Mesenchymal stem cell (in vitro differentiated cells and primary cell): ENCODE measurements at regions not wholly inside any gene's neighbourhood (a gene's known extent, or its start where the extent isn't known, plus 50 kb on each side); places are given as distances from the start of the nearest gene placed in this dataset.
A peak's percentile ranks its signal among the peaks of the same experiment; 100 is the strongest.

Source experiments
- DNase-seq: peaks from one replicate; pipeline ENCODE4 v3.0.0-alpha.2; 2013
- H2AFZ ChIP-seq: one replicate; pipeline ENCODE4 v1.6.1; 2013; ENCODE audit warnings: low read depth, mild to moderate bottlenecking, control low read depth, inconsistent platforms, low read length, moderate library complexity
- H2AK5ac ChIP-seq: 2 replicates; pipeline ENCODE4 v1.6.1; 2013; ENCODE audit warnings: low read length, moderate library complexity, mild to moderate bottlenecking, inconsistent platforms; ENCODE audit not compliant: severe bottlenecking
- H2BK120ac ChIP-seq: one replicate; pipeline ENCODE4 v1.6.1; 2013; ENCODE audit warnings: low read depth, mild to moderate bottlenecking, inconsistent platforms, low read length, moderate library complexity
- H2BK12ac ChIP-seq, 2 experiments: one replicate each; pipeline ENCODE4 v1.6.1; 2013; ENCODE audit warnings: inconsistent platforms in 2 of 2, low read length in 2 of 2, mild to moderate bottlenecking in 2 of 2, moderate library complexity in 2 of 2, control low read depth in 1 of 2
- H2BK15ac ChIP-seq: one replicate; pipeline ENCODE4 v1.6.1; 2013; ENCODE audit warnings: mild to moderate bottlenecking, low read depth, inconsistent platforms; ENCODE audit not compliant: poor library complexity, severe bottlenecking
- H2BK5ac ChIP-seq: 2 replicates; pipeline ENCODE4 v1.6.1; 2013; ENCODE audit warnings: low read depth, mild to moderate bottlenecking, low read length, control low read depth, inconsistent platforms; ENCODE audit not compliant: poor library complexity, severe bottlenecking
- H3K14ac ChIP-seq, 2 experiments: one replicate each; pipeline ENCODE4 v1.6.1; 2013; ENCODE audit warnings: inconsistent platforms in 2 of 2, low read length in 2 of 2, control low read depth in 1 of 2, mild to moderate bottlenecking in 1 of 2, moderate library complexity in 1 of 2
- H3K18ac ChIP-seq, 2 experiments: one replicate each; pipeline ENCODE4 v1.6.1; 2013; ENCODE audit warnings: inconsistent platforms in 2 of 2, low read length in 2 of 2, control low read depth in 1 of 2, low read depth in 1 of 2, mild to moderate bottlenecking in 1 of 2
- H3K23ac ChIP-seq, 2 experiments: one replicate each; pipeline ENCODE4 v1.6.1; 2013; ENCODE audit warnings: inconsistent platforms in 2 of 2, low read length in 2 of 2, mild to moderate bottlenecking in 2 of 2, moderate library complexity in 2 of 2, control low read depth in 1 of 2
- H3K27ac ChIP-seq: 2 replicates; pipeline ENCODE4 v1.5.1; 2013; ENCODE audit warnings: mild to moderate bottlenecking, moderate library complexity, low read length, control low read depth, inconsistent platforms; ENCODE audit not compliant: poor library complexity, severe bottlenecking
- H3K27me3 ChIP-seq, 2 experiments: 2 replicates each; pipeline versions ENCODE4 v1.6.1 to v1.7.0; 2013; ENCODE audit warnings: low read length in 2 of 2, mild to moderate bottlenecking in 2 of 2, moderate library complexity in 2 of 2, control low read depth in 1 of 2, inconsistent platforms in 1 of 2; ENCODE audit not compliant: control insufficient read depth in 1 of 2, insufficient read depth in 1 of 2
- H3K36me3 ChIP-seq, 2 experiments: 2 replicates each; pipeline versions ENCODE4 v1.6.1 to v1.7.0; 2013; ENCODE audit warnings: low read length in 2 of 2, control low read depth in 1 of 2, inconsistent platforms in 1 of 2, low read depth in 1 of 2, mild to moderate bottlenecking in 1 of 2; ENCODE audit not compliant: insufficient read depth in 2 of 2, control insufficient read depth in 1 of 2
- H3K4ac ChIP-seq, 2 experiments: one replicate each; pipeline ENCODE4 v1.6.1; 2013; ENCODE audit warnings: inconsistent platforms in 2 of 2, low read length in 2 of 2, mild to moderate bottlenecking in 2 of 2, moderate library complexity in 2 of 2, control low read depth in 1 of 2, low read depth in 1 of 2
- H3K4me1 ChIP-seq: 2 replicates; pipeline ENCODE4 v1.6.1; 2013; ENCODE audit warnings: low read depth, low read length, control low read depth; ENCODE audit not compliant: control insufficient read depth, insufficient read depth
- H3K4me2 ChIP-seq: 2 replicates; pipeline ENCODE4 v1.6.1; 2013; ENCODE audit warnings: low read length, mild to moderate bottlenecking, inconsistent platforms; ENCODE audit not compliant: poor library complexity, severe bottlenecking
- H3K4me3 ChIP-seq, 2 experiments: 2 replicates each; pipeline versions ENCODE4 v1.5.1 to v1.7.0; 2013; ENCODE audit warnings: low read length in 2 of 2, mild to moderate bottlenecking in 2 of 2, control low read depth in 1 of 2, low read depth in 1 of 2; ENCODE audit not compliant: insufficient read depth in 1 of 2
- H3K79me1 ChIP-seq: replicated peaks from 2 replicates; pipeline ENCODE4 v1.6.1; 2013; ENCODE audit warnings: mild to moderate bottlenecking, control low read depth, low read length, inconsistent platforms; ENCODE audit not compliant: poor library complexity, severe bottlenecking
- H3K9ac ChIP-seq: 2 replicates; pipeline ENCODE4 v1.7.0; 2013; ENCODE audit warnings: mild to moderate bottlenecking, low read length, moderate library complexity
- H3K9me3 ChIP-seq: 2 replicates; pipeline ENCODE4 v1.7.0; 2013; ENCODE audit warnings: mild to moderate bottlenecking, low read length; ENCODE audit not compliant: control insufficient read depth
- H4K8ac ChIP-seq: one replicate; pipeline ENCODE4 v1.6.1; 2013; ENCODE audit warnings: inconsistent platforms, mild to moderate bottlenecking, low read length, moderate library complexity
- H4K91ac ChIP-seq: one replicate; pipeline ENCODE4 v1.6.1; 2013; ENCODE audit warnings: mild to moderate bottlenecking, low read length, inconsistent platforms
- WGBS: methylation state at CpG from one replicate; pipeline ENCODE4 v1.1.7; 2013; ENCODE audit warnings: mixed read lengths; 5-methylcytosine and 5-hydroxymethylcytosine counted together

DNA sequence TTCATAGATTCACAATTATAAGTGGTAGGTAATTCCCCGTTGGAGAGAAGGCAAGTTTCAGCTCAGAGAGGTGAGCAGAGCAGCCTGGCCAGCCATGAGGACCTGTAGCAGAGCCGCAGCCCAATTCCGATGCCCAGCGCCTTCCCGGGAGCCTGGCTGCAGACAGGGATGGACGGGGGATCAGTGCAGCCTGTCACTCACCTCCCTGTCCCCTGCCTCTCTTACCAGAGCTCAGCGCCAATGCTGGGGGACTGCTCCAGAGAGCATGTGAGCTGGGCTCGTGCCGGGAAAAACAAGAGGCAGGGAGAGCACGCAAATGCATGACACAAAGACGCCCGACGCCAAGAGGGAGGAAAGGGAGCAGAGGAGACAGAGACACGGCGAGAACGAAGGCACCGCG is 231.9 kb downstream of the BCL11B start:
- Histone ChIP-seq H3K4ac (no peak overlapping the region), H2BK120ac (no peak overlapping the region), H2BK15ac (no peak overlapping the region), H3K27me3 (peaks cover 0 to 5% of the 10 kb centered on the region in 2 experiments), H3K36me3 (no peaks in the 10 kb centered on the region), H3K4me3 (no peak overlapping the region), H3K9me3 (no peaks in the 10 kb centered on the region), H2AFZ (no peak overlapping the region), H3K27ac (no peak overlapping the region), H3K23ac (no peak overlapping the region), H3K4me1 (no peaks in the 10 kb centered on the region), H3K4me2 (no peak overlapping the region), H4K91ac (no peak overlapping the region), H4K8ac (no peak overlapping the region), H2BK5ac (no peak overlapping the region), H3K18ac (no peak overlapping the region), H2BK12ac (no peak overlapping the region), H3K79me1 (no peaks in the 10 kb centered on the region), H2AK5ac (no peak overlapping the region), H3K9ac (no peak overlapping the region), H3K14ac (no peak overlapping the region)
- DNase-seq, result no peak
- WGBS, result 70% methylated on average over 17 of the region's 18 CpGs

DNA sequence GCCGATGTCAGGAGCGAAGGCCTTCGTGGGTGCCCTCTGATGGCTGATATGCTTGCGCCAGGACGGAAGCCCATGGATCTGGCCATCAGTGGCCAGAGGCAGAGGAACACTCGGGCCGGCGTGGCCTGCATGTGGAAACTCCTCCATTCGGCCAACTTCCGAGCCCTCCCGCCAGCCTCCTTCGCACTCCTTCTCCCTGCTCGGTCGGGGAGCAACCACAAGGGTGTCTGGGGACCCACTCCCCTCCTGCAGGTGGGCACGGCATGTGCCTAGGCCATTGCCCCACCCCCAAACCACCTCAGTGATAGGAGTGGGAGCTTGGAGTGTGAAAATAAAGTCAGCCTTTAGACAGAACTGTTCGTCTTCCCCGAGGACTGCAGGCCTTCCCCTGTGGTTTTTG is 231.3 kb downstream of the BCL11B start:
- H3K4me1 ChIP-seq, result no peaks in the 10 kb centered on the region
- H3K27me3 ChIP-seq, result peaks cover 0 to 5% of the 10 kb centered on the region in 2 experiments
- H2BK12ac ChIP-seq, result no peak overlapping the region
- no peak overlapping the region for H3K23ac ChIP-seq
- DNase-seq, result no peak
- H3K4ac ChIP-seq, result no peak overlapping the region
- no peak overlapping the region for H4K91ac ChIP-seq
- no peak overlapping the region for H3K18ac ChIP-seq
- H3K79me1 ChIP-seq, result no peaks in the 10 kb centered on the region
- H2BK120ac ChIP-seq, result no peak overlapping the region
- H3K4me2 ChIP-seq, result no peak overlapping the region
- H3K4me3 ChIP-seq, result no peak overlapping the region
- 89% methylated on average over 15 of the region's 17 CpGs for WGBS
- H2AK5ac ChIP-seq, result no peak overlapping the region
- no peak overlapping the region for H3K27ac ChIP-seq
- no peak overlapping the region for H4K8ac ChIP-seq
- H3K9me3 ChIP-seq, result no peaks in the 10 kb centered on the region
- peaks cover 0 to under 1% of the 10 kb centered on the region in 2 experiments for H3K36me3 ChIP-seq
- no peak overlapping the region for H2BK15ac ChIP-seq
- no peak overlapping the region for H3K9ac ChIP-seq
- no peak overlapping the region for H2AFZ ChIP-seq
- no peak overlapping the region for H3K14ac ChIP-seq
- no peak overlapping the region for H2BK5ac ChIP-seq

DNA sequence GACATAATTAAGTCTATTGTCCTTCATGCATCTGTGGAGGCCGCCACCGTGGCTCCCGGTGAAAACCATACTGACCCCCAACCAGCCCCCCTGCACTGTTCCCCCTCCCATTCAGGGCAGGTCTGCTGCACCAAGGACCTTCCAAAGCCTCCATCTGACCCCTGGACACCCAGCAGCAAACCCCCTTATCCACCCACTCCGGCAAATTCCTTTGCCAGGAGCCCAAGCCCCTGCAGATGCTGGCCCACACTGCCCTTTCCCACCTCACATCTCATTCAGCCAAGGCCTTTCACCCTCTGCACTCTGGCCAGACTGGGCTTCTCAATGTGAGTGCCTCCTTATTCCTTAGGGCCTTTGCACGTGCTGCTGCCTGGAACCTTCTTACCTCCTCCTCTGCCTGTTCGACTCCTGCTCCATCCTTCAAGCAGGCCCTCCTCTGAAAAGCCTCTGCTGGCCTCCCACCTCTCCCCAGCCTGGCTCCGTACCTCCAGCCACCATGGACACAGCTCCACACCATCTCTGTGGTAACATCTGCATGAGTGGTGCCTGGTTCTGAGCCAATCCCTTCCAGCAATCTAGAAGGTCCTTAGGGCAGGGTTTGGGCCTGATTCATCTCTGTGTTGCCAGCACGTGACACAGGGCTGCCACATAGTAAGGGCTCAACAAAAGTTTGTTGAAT is 230.7 kb downstream of the BCL11B start:
- H3K4me3 ChIP-seq, result no peak overlapping the region
- no peak overlapping the region for H2BK5ac ChIP-seq
- no peak overlapping the region for H3K14ac ChIP-seq
- no peak overlapping the region for H2BK12ac ChIP-seq
- peaks cover 0 to 2% of the 10 kb centered on the region in 2 experiments for H3K36me3 ChIP-seq
- H2BK15ac ChIP-seq, result no peak overlapping the region
- no peak overlapping the region for H3K4me2 ChIP-seq
- peak overlapping the region; percentile 35 for H4K91ac ChIP-seq
- no peak overlapping the region for H3K4ac ChIP-seq
- no peak overlapping the region for H4K8ac ChIP-seq
- 79% methylated on average over 8 of the region's 8 CpGs for WGBS
- H3K27me3 ChIP-seq, result peaks cover 0 to 5% of the 10 kb centered on the region in 2 experiments
- no peaks in the 10 kb centered on the region for H3K79me1 ChIP-seq
- no peak overlapping the region for H2AFZ ChIP-seq
- no peaks in the 10 kb centered on the region for H3K9me3 ChIP-seq
- no peak overlapping the region for H3K27ac ChIP-seq
- no peak overlapping the region for H3K23ac ChIP-seq
- H3K18ac ChIP-seq, result no peak overlapping the region
- H2BK120ac ChIP-seq, result no peak overlapping the region
- no peak for DNase-seq
- no peaks in the 10 kb centered on the region for H3K4me1 ChIP-seq
- H3K9ac ChIP-seq, result no peak overlapping the region
- no peak overlapping the region for H2AK5ac ChIP-seq

DNA sequence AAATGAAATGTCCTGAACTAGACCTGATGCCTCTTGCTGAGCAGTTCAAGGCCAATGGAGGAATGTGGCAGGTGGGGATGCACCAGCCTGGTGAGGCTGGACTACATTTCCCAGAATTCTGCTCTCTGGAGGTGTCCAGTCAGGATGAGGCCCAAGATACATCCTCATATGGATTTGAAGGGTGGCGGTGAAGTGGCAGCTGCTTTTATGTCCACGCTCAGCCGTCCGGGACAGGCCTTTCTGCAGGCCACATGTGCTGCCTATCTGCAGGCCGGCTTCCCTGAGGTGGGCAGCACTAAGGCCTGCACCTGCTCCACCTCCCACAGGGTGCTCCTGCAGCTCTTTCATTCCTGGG is 230.2 kb downstream of the BCL11B start:
- no peaks in the 10 kb centered on the region for H3K79me1 ChIP-seq
- H3K27me3 ChIP-seq, result peaks cover 0 to 5% of the 10 kb centered on the region in 2 experiments
- H3K36me3 ChIP-seq, result peaks cover 0 to 2% of the 10 kb centered on the region in 2 experiments
- H3K9me3 ChIP-seq, result no peaks in the 10 kb centered on the region
- no peak overlapping the region for H3K14ac ChIP-seq
- no peak overlapping the region for H3K4me2 ChIP-seq
- H2BK12ac ChIP-seq, result no peak overlapping the region
- no peak overlapping the region for H4K8ac ChIP-seq
- H3K18ac ChIP-seq, result no peak overlapping the region
- 84% methylated on average over 5 of the region's 5 CpGs for WGBS
- no peak overlapping the region for H2BK5ac ChIP-seq
- H2BK120ac ChIP-seq, result no peak overlapping the region
- H3K23ac ChIP-seq, result no peak overlapping the region
- no peak overlapping the region for H4K91ac ChIP-seq
- H2AK5ac ChIP-seq, result no peak overlapping the region
- H3K4me1 ChIP-seq, result no peaks in the 10 kb centered on the region
- no peak overlapping the region for H3K9ac ChIP-seq
- no peak overlapping the region for H2AFZ ChIP-seq
- H3K27ac ChIP-seq, result no peak overlapping the region
- DNase-seq, result no peak
- no peak overlapping the region for H2BK15ac ChIP-seq
- H3K4me3 ChIP-seq, result no peak overlapping the region
- H3K4ac ChIP-seq, result no peak overlapping the region
